DOHH2 (cell line): ENCODE measurements at regions not wholly inside any gene's neighbourhood (a gene's known extent, or its start where the extent isn't known, plus 50 kb on each side); places are given as distances from the start of the nearest gene placed in this dataset.

ENCODE experiments used
- H3F3A ChIP-seq: fragments of 200-600 bp; sonication (generic), shearing (Covaris generic); 2 replicates; pipeline ENCODE4 v1.6.0; 2016; ENCODE audit warnings: antibody characterized with exemption, mild to moderate bottlenecking; ENCODE audit not compliant: control insufficient read depth, insufficient read depth
- H3K27ac ChIP-seq: fragments of 200-600 bp; sonication (generic); 2 replicates; pipeline ENCODE4 v1.5.1; 2014; ENCODE audit warnings: low read depth, mild to moderate bottlenecking, low read length, moderate library complexity
- H3K27me3 ChIP-seq: fragments of 200-600 bp; sonication (generic); 2 replicates; pipeline ENCODE4 v1.6.1; 2014; ENCODE audit warnings: mild to moderate bottlenecking, low read length, mixed read lengths; ENCODE audit not compliant: control insufficient read depth
- H3K36me3 ChIP-seq: fragments of 200-600 bp; sonication (generic); 2 replicates; pipeline ENCODE4 v1.6.1; 2014; ENCODE audit warnings: mild to moderate bottlenecking, low read length, moderate library complexity, mixed read lengths; ENCODE audit not compliant: control insufficient read depth
- H3K4me1 ChIP-seq: fragments of 200-600 bp; sonication (generic); 2 replicates; pipeline ENCODE4 v1.6.1; 2014; ENCODE audit warnings: mild to moderate bottlenecking, low read length, mixed read lengths; ENCODE audit not compliant: control insufficient read depth
- H3K4me2 ChIP-seq: fragments of 200-600 bp; sonication (generic); 2 replicates; pipeline ENCODE4 v1.6.0; 2014; ENCODE audit warnings: mild to moderate bottlenecking, low read length, moderate library complexity
- H3K4me3 ChIP-seq: fragments of 200-600 bp; sonication (generic); 2 replicates; pipeline ENCODE4 v1.5.1; 2014; ENCODE audit warnings: mild to moderate bottlenecking, low read length, mixed read lengths
- H3K79me2 ChIP-seq: fragments of 200-600 bp; sonication (generic); 2 replicates; pipeline ENCODE4 v1.6.1; 2014; ENCODE audit warnings: mild to moderate bottlenecking, low read length, mixed read lengths; ENCODE audit not compliant: control insufficient read depth
- H3K9me2 ChIP-seq: fragments of 200-600 bp; sonication (generic); replicated peaks from 2 replicates; pipeline ENCODE4 v1.6.1; 2014; ENCODE audit warnings: mild to moderate bottlenecking, low read length, mixed read lengths; ENCODE audit not compliant: control insufficient read depth
- H3K9me3 ChIP-seq: fragments of 200-600 bp; sonication (generic); 2 replicates; pipeline ENCODE4 v1.6.1; 2014; ENCODE audit warnings: antibody characterized with exemption, low read length, mixed read lengths; ENCODE audit not compliant: control insufficient read depth, insufficient read depth
- H4K20me1 ChIP-seq: fragments of 200-600 bp; sonication (generic); 2 replicates; pipeline ENCODE4 v1.6.0; 2014; ENCODE audit warnings: low read depth, mild to moderate bottlenecking, antibody characterized with exemption, low read length, moderate library complexity; ENCODE audit not compliant: control insufficient read depth, insufficient read depth
- EZH2phosphoT487 ChIP-seq: fragments of 200-600 bp; sonication (generic); IDR thresholded peaks from 2 replicates; pipeline ENCODE4 v1.6.1; 2017; ENCODE audit warnings: borderline replicate concordance, mild to moderate bottlenecking, antibody characterized with exemption, low read length, moderate library complexity, mixed read lengths
- TF ChIP-seq, protein P1 (sequence below): fragments of 200-600 bp; sonication (generic); IDR thresholded peaks from one replicate; pipeline ENCODE4 v1.5.1; 2014; ENCODE audit warnings: antibody characterized with exemption, mild to moderate bottlenecking, low read depth, low read length; ENCODE audit not compliant: poor library complexity, severe bottlenecking

DNA sequence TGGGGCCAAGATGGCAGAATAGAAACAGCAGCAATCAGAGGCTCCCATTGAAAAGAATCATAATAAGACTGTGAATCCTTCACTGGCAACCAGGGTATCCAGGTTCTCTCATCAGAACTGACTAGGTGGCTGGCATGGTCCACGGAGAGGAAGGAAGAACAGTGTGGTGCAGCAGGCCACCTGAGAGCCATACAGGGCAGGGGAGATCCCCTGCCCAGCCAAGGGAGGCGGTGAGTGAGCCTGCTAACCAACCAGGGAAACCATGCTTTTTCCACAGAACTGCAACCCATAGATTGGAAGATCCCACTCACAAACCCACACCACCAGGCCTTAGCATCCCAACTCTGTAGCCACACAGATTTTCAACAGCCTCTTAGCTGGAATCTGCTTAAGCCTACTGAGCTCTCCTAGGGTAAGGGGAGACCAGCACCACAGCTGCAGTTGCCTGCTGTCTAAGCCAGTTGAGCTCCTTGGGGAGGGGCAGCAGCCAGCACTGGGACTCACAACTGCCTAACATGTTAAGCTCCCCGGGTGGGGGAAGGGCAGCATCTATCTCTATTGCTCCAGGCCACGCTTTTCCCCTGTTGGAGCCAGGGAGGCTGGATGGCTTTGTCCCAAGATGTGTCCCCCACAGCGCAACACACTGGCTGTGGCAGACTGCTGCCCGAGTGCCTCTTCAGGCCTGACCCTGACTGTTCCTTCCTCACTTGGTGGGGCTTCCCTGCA, 342.6 kb upstream of the CCDC196 start:
- H3K9me3 ChIP-seq: no peaks in the 10 kb centered on the region
- TF ChIP-seq EZH2phosphoT487: no peak
- TF ChIP-seq, protein P1, sequence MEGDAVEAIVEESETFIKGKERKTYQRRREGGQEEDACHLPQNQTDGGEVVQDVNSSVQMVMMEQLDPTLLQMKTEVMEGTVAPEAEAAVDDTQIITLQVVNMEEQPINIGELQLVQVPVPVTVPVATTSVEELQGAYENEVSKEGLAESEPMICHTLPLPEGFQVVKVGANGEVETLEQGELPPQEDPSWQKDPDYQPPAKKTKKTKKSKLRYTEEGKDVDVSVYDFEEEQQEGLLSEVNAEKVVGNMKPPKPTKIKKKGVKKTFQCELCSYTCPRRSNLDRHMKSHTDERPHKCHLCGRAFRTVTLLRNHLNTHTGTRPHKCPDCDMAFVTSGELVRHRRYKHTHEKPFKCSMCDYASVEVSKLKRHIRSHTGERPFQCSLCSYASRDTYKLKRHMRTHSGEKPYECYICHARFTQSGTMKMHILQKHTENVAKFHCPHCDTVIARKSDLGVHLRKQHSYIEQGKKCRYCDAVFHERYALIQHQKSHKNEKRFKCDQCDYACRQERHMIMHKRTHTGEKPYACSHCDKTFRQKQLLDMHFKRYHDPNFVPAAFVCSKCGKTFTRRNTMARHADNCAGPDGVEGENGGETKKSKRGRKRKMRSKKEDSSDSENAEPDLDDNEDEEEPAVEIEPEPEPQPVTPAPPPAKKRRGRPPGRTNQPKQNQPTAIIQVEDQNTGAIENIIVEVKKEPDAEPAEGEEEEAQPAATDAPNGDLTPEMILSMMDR: no peak

GRCh38 chr14:66152302-66152701, 333.9 kb upstream of the CCDC196 start:
- Histone ChIP-seq H3K36me3 (no peaks in the 10 kb centered on the region), H3K79me2 (no peaks in the 10 kb centered on the region), H3K4me3 (no peak overlapping the region), H3K9me3 (no peaks in the 10 kb centered on the region), H4K20me1 (no peaks in the 10 kb centered on the region), H3K27me3 (no peaks in the 10 kb centered on the region), H3K9me2 (no peaks in the 10 kb centered on the region), H3K4me2 (no peak overlapping the region), H3K27ac (no peak overlapping the region), H3F3A (no peaks in the 10 kb centered on the region), H3K4me1 (no peaks in the 10 kb centered on the region)
- TF ChIP-seq EZH2phosphoT487: no peak
- TF ChIP-seq, protein P1: no peak

More for the DNA sequence above, 342.6 kb upstream of the CCDC196 start:
- no peaks in the 10 kb centered on the region for H3K36me3 ChIP-seq
- no peak overlapping the region for H3K4me3 ChIP-seq
- no peak overlapping the region for H3K4me2 ChIP-seq
- H3K9me2 ChIP-seq: no peaks in the 10 kb centered on the region
- H3K27ac ChIP-seq: no peak overlapping the region
- H3F3A ChIP-seq: no peaks in the 10 kb centered on the region
- no peaks in the 10 kb centered on the region for H3K79me2 ChIP-seq
- H4K20me1 ChIP-seq: no peaks in the 10 kb centered on the region
- no peaks in the 10 kb centered on the region for H3K27me3 ChIP-seq
- H3K4me1 ChIP-seq: peaks cover 11% of the 10 kb centered on the region

GRCh38 chr14:66152747-66153146, 333.4 kb upstream of the CCDC196 start:
- no peak overlapping the region for H3K27ac ChIP-seq
- no peaks in the 10 kb centered on the region for H3K9me2 ChIP-seq
- H3K4me1 ChIP-seq: no peaks in the 10 kb centered on the region
- no peaks in the 10 kb centered on the region for H3K9me3 ChIP-seq
- H4K20me1 ChIP-seq: no peaks in the 10 kb centered on the region
- no peaks in the 10 kb centered on the region for H3K27me3 ChIP-seq
- no peaks in the 10 kb centered on the region for H3F3A ChIP-seq
- TF ChIP-seq, protein P1: no peak
- no peak for TF ChIP-seq EZH2phosphoT487
- H3K79me2 ChIP-seq: no peaks in the 10 kb centered on the region
- H3K36me3 ChIP-seq: no peaks in the 10 kb centered on the region
- no peak overlapping the region for H3K4me3 ChIP-seq
- H3K4me2 ChIP-seq: no peak overlapping the region
